HG02885 (cell line): ENCODE measurements at regions not wholly inside any gene's neighbourhood (a gene's known extent, or its start where the extent isn't known, plus 50 kb on each side); places are given as distances from the start of the nearest gene placed in this dataset.

Experiments
- ATAC-seq: cut with Tn5 transposase; IDR thresholded peaks from one replicate; pipeline ENCODE4 v1.9.1; 2021; ENCODE audit warnings: mild to moderate bottlenecking; ENCODE audit not compliant: unreplicated experiment, poor library complexity

GRCh38 chr2:7925506-7925905 is 756.4 kb upstream of the ID2 start:
- no peak for ATAC-seq

- no peak for ATAC-seq
These were observed 754.2 kb upstream of the ID2 start for GRCh38 chr2:7927691-7928090.

GRCh38 chr2:7929281-7929680 is 752.6 kb upstream of the ID2 start:
- ATAC-seq = no peak

GRCh38 chr2:7930800-7931635 is 750.8 kb upstream of the ID2 start:
- no peak for ATAC-seq

GRCh38 chr2:7931808-7932207 is 750.0 kb upstream of the ID2 start:
- ATAC-seq = no peak

GRCh38 chr2:7933672-7934071 is 748.2 kb upstream of the ID2 start:
- ATAC-seq = no peak

- no peak for ATAC-seq
These were observed 747.4 kb upstream of the ID2 start for GRCh38 chr2:7934476-7934875.

- ATAC-seq = no peak
These were observed 744.8 kb upstream of the ID2 start for GRCh38 chr2:7937082-7937481.

- ATAC-seq = no peak
These were observed 741.1 kb upstream of the ID2 start for GRCh38 chr2:7940723-7941122.

GRCh38 chr2:7943446-7943845 is 738.4 kb upstream of the ID2 start:
- ATAC-seq = no peak

GRCh38 chr2:7945026-7945425 is 736.8 kb upstream of the ID2 start:
- ATAC-seq = no peak

- no peak for ATAC-seq
These were observed 731.7 kb upstream of the ID2 start for GRCh38 chr2:7950035-7950612.

- no peak for ATAC-seq
These were observed 730.9 kb upstream of the ID2 start for GRCh38 chr2:7951001-7951400.

- no peak for ATAC-seq
These were observed 730.4 kb upstream of the ID2 start for GRCh38 chr2:7951490-7951889.

- no peak for ATAC-seq
These were observed 729.7 kb upstream of the ID2 start for GRCh38 chr2:7952046-7952745.

GRCh38 chr2:7953195-7953594 is 728.7 kb upstream of the ID2 start:
- no peak for ATAC-seq

GRCh38 chr2:7954234-7954633 is 727.6 kb upstream of the ID2 start:
- ATAC-seq = no peak

GRCh38 chr2:7956126-7956689 is 725.6 kb upstream of the ID2 start:
- no peak for ATAC-seq

GRCh38 chr2:7961550-7961949 is 720.3 kb upstream of the ID2 start:
- no peak for ATAC-seq

GRCh38 chr2:7962161-7962560 is 719.7 kb upstream of the ID2 start:
- ATAC-seq = no peak

GRCh38 chr2:7963787-7964186 is 718.1 kb upstream of the ID2 start:
- no peak for ATAC-seq
